Gastroesophageal sphincter (tissue), 4 donors: ENCODE measurements at regions not wholly inside any gene's neighbourhood (a gene's known extent, or its start where the extent isn't known, plus 50 kb on each side); places are given as distances from the start of the nearest gene placed in this dataset.

ENCODE experiments used
- ATAC-seq: fragments of 150-250 bp; one replicate; pipeline ENCODE4 v1.9.1; 2016; ENCODE audit warnings: mild to moderate bottlenecking, moderate library complexity
- H3K27ac ChIP-seq, 4 donors: fragments of 200-600 bp; sonication (generic) in 3 of 4; 1 replicate in 3 of 4; 2 replicates in 1 of 4; pipeline ENCODE4 v1.5.1; 2016 to 2019
- H3K27me3 ChIP-seq: fragments of 200-600 bp; sonication (generic); one replicate; pipeline ENCODE4 v1.5.1; 2019
- H3K36me3 ChIP-seq, 2 donors: fragments of 200-600 bp; sonication (generic); one replicate each; pipeline ENCODE4 v1.5.1; 2019; ENCODE audit warnings: control low read depth in 1 of 2
- H3K4me1 ChIP-seq, 3 donors: fragments of 200-600 bp; sonication (generic); 1 replicate in 2 of 3; 2 replicates in 1 of 3; pipeline ENCODE4 v1.5.1; 2016 to 2019; ENCODE audit warnings: control low read depth in 2 of 3
- H3K4me3 ChIP-seq, 2 donors: fragments of 200-600 bp; sonication (generic); one replicate each; pipeline ENCODE4 v1.5.1; 2019; ENCODE audit warnings: mild to moderate bottlenecking in 1 of 2, moderate library complexity in 1 of 2
- H3K9me3 ChIP-seq, 3 donors: fragments of 200-600 bp; sonication (generic); one replicate each; pipeline ENCODE4 v1.5.1; 2017 to 2019; ENCODE audit warnings: control low read depth in 2 of 3
- CTCF ChIP-seq, 4 experiments: fragments of 200-600 bp in 2 of 4; fragments of 450-650 bp in 2 of 4; sonication (generic) in 1 of 4; IDR thresholded peaks; one replicate each; pipeline ENCODE4 v1.5.1; 2017 to 2019; ENCODE audit warnings: antibody characterized with exemption in 4 of 4, mild to moderate bottlenecking in 2 of 4, moderate library complexity in 2 of 4
- EP300 ChIP-seq: sonication (generic); formaldehyde crosslinking; IDR thresholded peaks from one replicate; pipeline ENCODE4 v1.6.1; 2017; ENCODE audit warnings: antibody characterized with exemption, mild to moderate bottlenecking
- POLR2A ChIP-seq, 2 donors: fragments of 450-650 bp; IDR thresholded peaks; one replicate each; pipeline ENCODE4 v1.6.1; 2017; ENCODE audit warnings: antibody characterized with exemption in 2 of 2, mild to moderate bottlenecking in 2 of 2, moderate library complexity in 1 of 2
- POLR2AphosphoS5 ChIP-seq: sonication (generic); formaldehyde crosslinking; IDR thresholded peaks from one replicate; pipeline ENCODE4 v1.6.1; 2017; ENCODE audit warnings: antibody characterized with exemption
- WGBS, 2 donors: methylation state at CpG; one replicate each; pipeline ENCODE4 v1.1.5; 2018; ENCODE audit warnings: low coverage in 1 of 2; 5-methylcytosine and 5-hydroxymethylcytosine counted together

DNA sequence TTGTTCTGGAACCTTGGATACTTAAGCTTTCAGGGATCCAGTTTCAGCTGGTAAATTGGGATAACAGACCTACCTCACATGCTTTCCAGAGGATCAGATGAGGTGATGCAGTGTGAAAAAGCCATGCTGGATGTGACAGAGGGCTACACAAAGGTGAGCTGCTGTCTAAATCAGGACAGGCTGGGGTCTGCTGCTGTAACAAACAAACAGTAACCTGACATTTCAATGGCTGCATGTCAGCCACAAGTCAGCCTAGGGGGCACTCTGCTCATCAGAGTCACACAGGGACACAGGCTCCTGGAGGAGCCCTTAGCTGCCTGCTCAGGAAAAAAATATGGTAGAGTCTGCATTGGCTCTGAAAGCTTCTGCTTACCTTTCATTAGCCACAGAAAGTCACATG is 66.7 kb upstream of the EGFLAM start:
- no peak for ATAC-seq
- peaks cover 4% of the 10 kb centered on the region for H3K27me3 ChIP-seq
- no peak overlapping the region for H3K27ac ChIP-seq
- no peaks in the 10 kb centered on the region for H3K36me3 ChIP-seq
- H3K4me1 ChIP-seq, result peaks cover 0 to 6% (median 0%) of the 10 kb centered on the region in 3 donors
- H3K4me3 ChIP-seq, result no peak overlapping the region
- H3K9me3 ChIP-seq, result no peaks in the 10 kb centered on the region
- TF ChIP-seq POLR2AphosphoS5 (no peak), CTCF (IDR thresholded peaks at IDR 0.05) (no peak), EP300 (no peak), POLR2A (IDR thresholded peaks at IDR 0.05) (no peak)

- 88% methylated on average over 11 of the region's 12 CpGs; no CpG with 5 or more reads in 1 of the 2 donors for WGBS, 2 donors
- Histone ChIP-seq H3K27ac (no peak overlapping the region), H3K27me3 (peaks cover 4% of the 10 kb centered on the region), H3K36me3 (no peaks in the 10 kb centered on the region), H3K4me3 (no peak overlapping the region), H3K4me1 (peaks cover 0 to 6% (median 0%) of the 10 kb centered on the region in 3 donors), H3K9me3 (no peaks in the 10 kb centered on the region)
- TF ChIP-seq POLR2A (IDR thresholded peaks at IDR 0.05), result no peak
- no peak for TF ChIP-seq CTCF (IDR thresholded peaks at IDR 0.05)
- no peak for TF ChIP-seq POLR2AphosphoS5
- TF ChIP-seq EP300, result no peak
- ATAC-seq, result no peak
Measured at GRCh38 chr5:38190111-38190510, 68.2 kb upstream of the EGFLAM start.

DNA sequence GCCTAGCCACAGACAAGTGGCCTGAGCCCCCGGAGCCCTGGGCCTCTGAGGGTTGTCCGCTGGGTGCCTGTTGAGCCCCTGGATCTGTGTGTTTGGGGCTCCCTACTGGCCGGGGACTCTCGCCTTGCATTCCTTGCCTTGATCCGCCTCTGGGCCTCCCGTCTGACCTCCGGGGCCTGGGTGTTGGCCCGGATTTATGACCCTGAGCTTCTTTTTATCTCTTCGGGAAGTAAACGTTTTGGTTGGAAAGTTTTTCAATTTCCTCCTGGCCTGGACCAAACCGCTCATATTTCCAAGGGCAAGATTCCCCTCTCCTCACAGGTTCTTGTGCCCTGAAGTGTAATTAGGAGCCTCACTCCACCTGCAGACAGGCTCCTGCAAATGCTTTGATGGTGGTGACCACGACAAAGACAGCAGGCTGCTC is 69.3 kb upstream of the EGFLAM start:
- no peaks in the 10 kb centered on the region for H3K36me3 ChIP-seq
- H3K4me3 ChIP-seq, result no peak overlapping the region
- 40 to 50% methylated on average over 2 of the region's 12 CpGs for WGBS, 2 donors
- peaks cover 0 to 6% (median 0%) of the 10 kb centered on the region in 3 donors for H3K4me1 ChIP-seq
- H3K27ac ChIP-seq, result no peak overlapping the region
- TF ChIP-seq POLR2A (IDR thresholded peaks at IDR 0.05), result no peak
- no peak for TF ChIP-seq POLR2AphosphoS5
- no peak for TF ChIP-seq EP300
- TF ChIP-seq CTCF (IDR thresholded peaks at IDR 0.05), result no peak
- ATAC-seq, result no peak
- no peaks in the 10 kb centered on the region for H3K27me3 ChIP-seq
- no peaks in the 10 kb centered on the region for H3K9me3 ChIP-seq

DNA sequence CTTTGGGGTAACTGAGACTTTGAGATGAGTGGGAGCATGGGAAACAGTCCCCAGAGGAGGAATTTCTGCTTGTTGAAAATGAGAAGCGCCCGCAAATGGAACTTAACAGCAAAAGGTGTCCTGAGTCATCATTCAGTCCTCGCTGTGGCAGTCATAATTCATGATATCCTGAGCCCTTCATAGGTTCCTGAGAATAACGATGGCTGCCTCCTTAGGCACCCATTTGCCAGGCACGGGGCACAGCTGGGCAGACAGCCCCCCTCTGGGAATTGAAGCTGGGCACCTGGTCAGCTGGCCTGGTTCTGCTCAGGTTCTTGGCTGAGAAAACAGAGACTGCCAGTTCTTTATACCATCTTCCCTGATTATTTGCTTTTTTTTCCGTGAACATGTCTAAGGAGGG is 69.8 kb upstream of the EGFLAM start:
- no peak overlapping the region for H3K4me3 ChIP-seq
- no peaks in the 10 kb centered on the region for H3K27me3 ChIP-seq
- no peak for ATAC-seq
- no peaks in the 10 kb centered on the region for H3K36me3 ChIP-seq
- no peak for TF ChIP-seq CTCF (IDR thresholded peaks at IDR 0.05)
- TF ChIP-seq POLR2AphosphoS5, result no peak
- TF ChIP-seq POLR2A (IDR thresholded peaks at IDR 0.05), result no peak
- no peak for TF ChIP-seq EP300
- H3K27ac ChIP-seq, result no peak overlapping the region
- WGBS, 2 donors, result 56% methylated on average over 3 of the region's 6 CpGs; no CpG with 5 or more reads in 1 of the 2 donors
- no peaks in the 10 kb centered on the region for H3K9me3 ChIP-seq
- H3K4me1 ChIP-seq, result peaks cover 0 to 6% (median 0%) of the 10 kb centered on the region in 3 donors

- Histone ChIP-seq H3K4me3 (no peak overlapping the region), H3K9me3 (no peaks in the 10 kb centered on the region), H3K27me3 (no peaks in the 10 kb centered on the region), H3K4me1 (no peaks in the 10 kb centered on the region), H3K27ac (no peak overlapping the region), H3K36me3 (no peaks in the 10 kb centered on the region)
- TF ChIP-seq POLR2A (IDR thresholded peaks at IDR 0.05) (no peak), POLR2AphosphoS5 (no peak), EP300 (no peak)
- 66 to 84% methylated on average over 2 to 3 of the region's 3 CpGs for WGBS, 2 donors
- ATAC-seq, result no peak
Measured at GRCh38 chr5:38187532-38187931, 70.8 kb upstream of the EGFLAM start.
